NB4 (cell line): ENCODE measurements at regions not wholly inside any gene's neighbourhood (a gene's known extent, or its start where the extent isn't known, plus 50 kb on each side); places are given as distances from the start of the nearest gene placed in this dataset.

Experiments
- DNase-seq: peaks from one replicate; pipeline ENCODE4 v3.0.0; 2010; ENCODE audit warnings: low read depth
- H3K4me3 ChIP-seq: one replicate; pipeline ENCODE4 v1.5.1; 2011; ENCODE audit warnings: mild to moderate bottlenecking, low read depth, low read length, moderate library complexity
- MYC ChIP-seq: IDR thresholded peaks from 2 replicates; pipeline ENCODE4 v1.6.1; 2011; ENCODE audit warnings: low read depth, low read length
- POLR2A ChIP-seq: IDR thresholded peaks from 2 replicates; pipeline ENCODE4 v1.6.1; 2011; ENCODE audit warnings: mild to moderate bottlenecking; ENCODE audit not compliant: insufficient read length; ENCODE audit errors: extremely low read depth
- TF ChIP-seq, protein P1 (sequence below): IDR thresholded peaks from one replicate; pipeline ENCODE4 v1.5.1; 2012; ENCODE audit warnings: low read depth, low read length
- TF ChIP-seq, protein P2 (sequence below): IDR thresholded peaks from 2 replicates; pipeline ENCODE4 v1.6.1; 2011; ENCODE audit warnings: low read depth, low read length

DNA sequence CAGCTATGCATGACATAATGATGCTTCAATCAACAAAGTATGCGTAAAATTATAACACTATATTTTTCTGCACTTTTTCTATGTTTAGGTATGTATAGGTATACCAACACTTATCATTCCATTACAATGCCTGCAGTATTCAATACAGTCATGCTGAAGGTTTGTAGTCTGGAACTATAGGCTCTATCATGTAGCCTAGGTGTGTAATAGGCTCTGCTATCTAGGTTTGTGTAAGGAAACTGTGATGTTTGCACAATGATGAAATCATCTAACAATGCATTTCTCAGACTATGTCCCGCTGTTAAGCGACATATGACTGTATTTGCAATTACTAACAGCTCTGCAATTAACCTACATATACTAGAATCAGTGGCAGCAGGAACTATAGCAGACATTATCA, 1447.5 kb downstream of the GATA3 start:
- DNase-seq, result no peak
- no peak for TF ChIP-seq MYC
- TF ChIP-seq, protein P1, sequence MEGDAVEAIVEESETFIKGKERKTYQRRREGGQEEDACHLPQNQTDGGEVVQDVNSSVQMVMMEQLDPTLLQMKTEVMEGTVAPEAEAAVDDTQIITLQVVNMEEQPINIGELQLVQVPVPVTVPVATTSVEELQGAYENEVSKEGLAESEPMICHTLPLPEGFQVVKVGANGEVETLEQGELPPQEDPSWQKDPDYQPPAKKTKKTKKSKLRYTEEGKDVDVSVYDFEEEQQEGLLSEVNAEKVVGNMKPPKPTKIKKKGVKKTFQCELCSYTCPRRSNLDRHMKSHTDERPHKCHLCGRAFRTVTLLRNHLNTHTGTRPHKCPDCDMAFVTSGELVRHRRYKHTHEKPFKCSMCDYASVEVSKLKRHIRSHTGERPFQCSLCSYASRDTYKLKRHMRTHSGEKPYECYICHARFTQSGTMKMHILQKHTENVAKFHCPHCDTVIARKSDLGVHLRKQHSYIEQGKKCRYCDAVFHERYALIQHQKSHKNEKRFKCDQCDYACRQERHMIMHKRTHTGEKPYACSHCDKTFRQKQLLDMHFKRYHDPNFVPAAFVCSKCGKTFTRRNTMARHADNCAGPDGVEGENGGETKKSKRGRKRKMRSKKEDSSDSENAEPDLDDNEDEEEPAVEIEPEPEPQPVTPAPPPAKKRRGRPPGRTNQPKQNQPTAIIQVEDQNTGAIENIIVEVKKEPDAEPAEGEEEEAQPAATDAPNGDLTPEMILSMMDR, result no peak
- TF ChIP-seq POLR2A, result no peak
- TF ChIP-seq, protein P2, sequence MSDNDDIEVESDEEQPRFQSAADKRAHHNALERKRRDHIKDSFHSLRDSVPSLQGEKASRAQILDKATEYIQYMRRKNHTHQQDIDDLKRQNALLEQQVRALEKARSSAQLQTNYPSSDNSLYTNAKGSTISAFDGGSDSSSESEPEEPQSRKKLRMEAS, result no peak
- no peak overlapping the region for H3K4me3 ChIP-seq

DNA sequence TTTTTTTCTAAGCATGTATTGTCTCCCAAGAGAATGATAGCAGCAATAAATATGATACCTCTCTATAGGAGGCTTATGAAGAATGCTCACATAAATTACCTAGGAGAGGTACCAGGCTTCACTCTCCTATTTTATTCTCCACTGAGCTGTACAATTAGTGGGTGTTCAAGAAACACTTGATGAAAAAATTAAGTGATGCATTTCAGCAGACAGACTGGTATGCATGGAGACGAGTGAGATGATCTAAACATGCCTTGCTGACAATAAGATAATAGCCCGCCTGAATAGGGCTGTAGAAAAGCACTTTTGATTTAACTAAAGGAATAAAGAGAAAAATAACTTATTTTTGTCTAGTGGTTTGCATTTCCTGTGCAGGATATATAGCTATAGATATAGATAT, 1449.7 kb downstream of the GATA3 start:
- TF ChIP-seq POLR2A (no peak), MYC (no peak)
- TF ChIP-seq, protein P1, result no peak
- TF ChIP-seq, protein P2, result no peak
- DNase-seq, result no peak
- H3K4me3 ChIP-seq, result no peak overlapping the region

DNA sequence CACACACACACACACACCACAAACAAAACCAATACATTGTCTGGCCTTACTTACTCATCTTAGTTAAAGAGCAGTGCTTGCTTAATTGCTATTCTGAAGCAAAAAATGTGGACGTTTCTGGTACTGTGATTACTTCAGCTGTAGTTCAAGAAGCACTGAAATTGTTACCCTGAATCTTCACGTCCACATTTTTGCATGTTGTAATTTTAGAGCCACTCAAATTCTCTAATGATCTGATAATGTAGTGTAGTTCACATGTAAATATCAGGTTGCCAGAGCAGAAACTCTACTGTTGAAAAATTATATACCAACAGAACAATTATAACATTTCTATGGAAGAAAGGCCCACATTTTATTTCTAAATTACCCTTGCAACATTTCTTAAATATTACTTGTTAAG, 1451.1 kb downstream of the GATA3 start:
- TF ChIP-seq MYC (no peak), POLR2A (no peak)
- TF ChIP-seq, protein P2, result no peak
- TF ChIP-seq, protein P1, result no peak

DNA sequence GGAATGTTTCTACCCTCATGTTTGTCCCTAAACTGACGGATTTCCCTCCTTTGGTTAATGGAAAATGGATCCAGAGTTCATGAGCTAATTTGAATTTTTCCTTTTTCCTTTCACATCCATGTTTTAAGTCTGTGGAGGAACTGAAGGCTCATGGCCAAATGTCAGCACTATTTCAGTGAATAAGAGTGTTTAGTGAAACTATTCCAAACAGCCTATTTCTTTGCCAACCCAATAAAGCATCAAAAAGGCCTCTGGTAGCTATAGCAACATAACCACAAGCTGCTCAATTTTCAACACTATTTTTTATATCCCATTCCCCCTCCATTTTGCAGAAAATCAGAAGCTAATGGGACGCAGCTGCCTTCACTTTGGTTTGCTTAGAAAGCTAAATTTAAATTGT, 1454.1 kb downstream of the GATA3 start:
- TF ChIP-seq MYC (no peak), POLR2A (no peak)
- TF ChIP-seq, protein P1, result no peak
- TF ChIP-seq, protein P2, result no peak

More for the DNA sequence above, 1451.1 kb downstream of the GATA3 start:
- DNase-seq, result no peak
- no peak overlapping the region for H3K4me3 ChIP-seq

DNA sequence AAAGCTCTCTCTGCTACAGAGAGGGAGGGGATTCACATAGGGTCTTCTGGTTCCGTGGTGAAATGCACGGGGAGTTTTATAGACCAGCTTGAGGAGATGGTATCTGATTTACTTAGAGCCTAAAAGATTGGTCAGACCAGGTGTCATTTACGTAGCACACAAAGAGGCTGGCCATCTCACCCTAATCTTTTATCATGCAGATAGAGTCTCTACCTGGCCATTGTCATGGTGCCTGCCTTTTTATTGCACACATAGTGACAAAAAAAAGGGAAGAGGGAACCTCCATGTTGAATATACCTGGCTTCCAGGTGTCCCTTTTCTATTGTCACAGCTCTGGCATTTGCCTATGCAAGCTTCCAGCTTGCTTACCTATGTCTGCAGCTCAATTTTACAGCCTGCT, 1456.1 kb downstream of the GATA3 start:
- no peak for DNase-seq
- no peak for TF ChIP-seq MYC
- TF ChIP-seq, protein P1, result no peak
- TF ChIP-seq, protein P2, result no peak
- no peak for TF ChIP-seq POLR2A
- H3K4me3 ChIP-seq, result no peak overlapping the region

More for the DNA sequence above, 1454.1 kb downstream of the GATA3 start:
- no peak overlapping the region for H3K4me3 ChIP-seq
- DNase-seq, result no peak

DNA sequence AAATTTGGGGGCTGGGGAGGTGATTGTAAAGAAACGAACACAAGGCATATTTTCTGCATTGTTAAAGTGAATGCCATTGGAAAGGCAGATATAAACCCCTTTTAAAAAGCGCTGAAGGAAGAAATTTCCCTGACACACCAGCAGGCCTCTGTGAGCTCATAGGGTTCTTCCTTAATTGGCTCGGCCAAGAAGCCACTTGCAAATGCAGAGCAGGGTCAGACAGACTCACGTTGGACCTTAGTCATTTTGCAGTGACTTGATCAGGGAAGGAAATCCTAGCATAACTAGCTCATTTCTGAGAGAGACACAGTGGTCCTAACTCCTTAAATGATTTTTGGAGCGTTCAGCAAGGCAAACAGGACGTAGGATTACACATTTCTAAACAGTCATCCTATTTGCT, 1461.4 kb downstream of the GATA3 start:
- no peak for DNase-seq
- TF ChIP-seq, protein P2, result no peak
- TF ChIP-seq POLR2A, result no peak
- no peak for TF ChIP-seq MYC
- TF ChIP-seq, protein P1, result no peak
- H3K4me3 ChIP-seq, result no peak overlapping the region
